Panc1 (cell line): ENCODE measurements at regions not wholly inside any gene's neighbourhood (a gene's known extent, or its start where the extent isn't known, plus 50 kb on each side); places are given as distances from the start of the nearest gene placed in this dataset.

ENCODE experiments used
- ATAC-seq: fragments of 200-7000 bp; cut with Tn5 transposase; 2 replicates; pipeline ENCODE4 v1.9.1; 2020; ENCODE audit warnings: mild to moderate bottlenecking, moderate library complexity
- BruUV-seq: library from RNA; stranded (reverse); fragments of 400-500 nt; replicated peaks from 2 replicates; lab custom pipeline; 2021; lab: Mats Ljungman, UMichigan
- CTCF ChIA-PET: fragments of 300-600 bp; sonication (Branson Sonifier 250); formaldehyde crosslinking; loops from one replicate; lab custom pipeline; 2022; ENCODE audit warnings: antibody characterized with exemption; lab: Charles Lee
- POLR2A ChIA-PET: fragments of 300-600 bp; sonication (Branson Sonifier 250); formaldehyde crosslinking; loops from one replicate; lab custom pipeline; 2022; ENCODE audit warnings: antibody characterized with exemption; lab: Charles Lee
- DNase-seq: peaks from one replicate; pipeline ENCODE4 v3.0.0-alpha.2; 2010; ENCODE audit warnings: low read depth, low spot score
- H3K27ac ChIP-seq: 2 replicates; pipeline ENCODE4 v1.5.1; 2011; ENCODE audit warnings: mild to moderate bottlenecking, low read length, inconsistent platforms
- H3K27me3 ChIP-seq: fragments of 200-500 bp; sonication (Bioruptor generic); 2 replicates; pipeline ENCODE4 v1.6.0; 2014; ENCODE audit warnings: low read length, inconsistent platforms; ENCODE audit not compliant: control insufficient read depth, insufficient read depth
- H3K36me3 ChIP-seq: fragments of 200-500 bp; sonication (Bioruptor generic); 2 replicates; pipeline ENCODE4 v1.5.1; 2014; ENCODE audit warnings: inconsistent platforms, mild to moderate bottlenecking, low read length, moderate library complexity; ENCODE audit not compliant: control insufficient read depth, insufficient read depth
- H3K4me1 ChIP-seq: 2 replicates; pipeline ENCODE4 v1.5.1; 2011; ENCODE audit warnings: inconsistent platforms, mild to moderate bottlenecking, low read length, moderate library complexity; ENCODE audit not compliant: control insufficient read depth, insufficient read depth
- H3K4me3 ChIP-seq, 2 experiments: 2 replicates each; pipeline ENCODE4 v1.5.1; 2011 to 2012; ENCODE audit warnings: low read depth in 2 of 2, low read length in 2 of 2, mild to moderate bottlenecking in 2 of 2, inconsistent platforms in 1 of 2, moderate library complexity in 1 of 2
- H3K9me3 ChIP-seq: fragments of 200-500 bp; sonication (Bioruptor generic); 2 replicates; pipeline ENCODE4 v1.5.1; 2014; ENCODE audit warnings: low read depth, mild to moderate bottlenecking, inconsistent platforms, low read length, moderate library complexity; ENCODE audit not compliant: control insufficient read depth, insufficient read depth
- POLR2AphosphoS5 ChIP-seq: IDR thresholded peaks from 2 replicates; pipeline ENCODE4 v1.6.1; 2012; ENCODE audit warnings: mild to moderate bottlenecking, low read depth, low read length, moderate library complexity
- SIN3A ChIP-seq: IDR thresholded peaks from 2 replicates; pipeline ENCODE4 v1.6.1; 2012; ENCODE audit warnings: low read depth, mild to moderate bottlenecking, low read length, moderate library complexity, borderline replicate concordance; ENCODE audit not compliant: insufficient read depth
- TCF7L2 ChIP-seq: IDR thresholded peaks from 2 replicates; pipeline ENCODE4 v1.6.1; 2011; ENCODE audit warnings: mild to moderate bottlenecking, low read depth, low read length, inconsistent platforms
- in situ Hi-C: cut with HindIII; loops from 2 replicates; pipeline ENCODE4 v1.10.0; 2016; ENCODE audit warnings: low sequenced_read_pairs, low pct_unique_long_range_greater_than_20kb
- intact Hi-C: fragments of 100-400 bp; cut with micrococcal nuclease; formaldehyde crosslinking; loops from one replicate; pipeline ENCODE4 v1.10.0; 2022; ENCODE audit not compliant: unreplicated experiment
- TF ChIP-seq, protein P1 (sequence below), 2 experiments: IDR thresholded peaks; 2 replicates each; pipeline ENCODE4 v1.6.1; 2011 to 2012; ENCODE audit warnings: low read depth in 2 of 2, control low read depth in 1 of 2, low read length in 1 of 2, mild to moderate bottlenecking in 1 of 2, moderate library complexity in 1 of 2; ENCODE audit not compliant: insufficient read depth in 1 of 2
- TF ChIP-seq, protein P2 (sequence below): fragments of 450-650 bp; IDR thresholded peaks from 2 replicates; pipeline ENCODE4 v1.5.1; 2017; ENCODE audit warnings: mild to moderate bottlenecking

DNA sequence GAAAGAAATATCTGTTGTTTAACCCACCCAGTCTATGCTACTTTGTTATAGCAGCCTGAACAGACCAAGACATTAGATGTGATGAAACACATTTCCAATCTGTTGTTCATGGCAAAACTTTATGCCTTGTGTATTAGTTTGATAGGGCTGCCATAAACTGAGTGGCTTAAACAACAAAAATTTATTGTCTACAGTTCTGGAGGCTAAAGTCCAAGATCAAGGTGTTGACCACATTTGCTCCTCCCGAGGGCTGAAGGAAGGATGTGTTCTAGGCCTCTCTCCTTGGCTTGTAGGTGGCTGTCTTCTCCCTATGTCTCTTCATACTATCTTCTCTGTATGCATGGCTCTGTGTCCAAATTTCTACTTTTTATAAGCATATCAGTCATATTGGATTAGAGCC lies 94.1 kb upstream of the HIVEP3 start:
- no peak overlapping the region for H3K4me3 ChIP-seq
- no peak for ATAC-seq
- ChIA-PET CTCF (no interaction called here), POLR2A (no interaction called here)
- no peak overlapping the region for H3K27ac ChIP-seq
- in situ Hi-C loops: no loop called here
- no peaks in the 10 kb centered on the region; the same call in 1 of the 2 replicates for H3K4me1 ChIP-seq
- DNase-seq: no peak
- no peaks in the 10 kb centered on the region for H3K36me3 ChIP-seq
- no peaks in the 10 kb centered on the region for H3K27me3 ChIP-seq
- no TSS peak for BruUV-seq
- intact Hi-C loops: no loop called here
- no peaks in the 10 kb centered on the region; the same call in 1 of the 2 replicates for H3K9me3 ChIP-seq
- no peak for TF ChIP-seq TCF7L2
- no peak for TF ChIP-seq POLR2AphosphoS5
- TF ChIP-seq, protein P1, sequence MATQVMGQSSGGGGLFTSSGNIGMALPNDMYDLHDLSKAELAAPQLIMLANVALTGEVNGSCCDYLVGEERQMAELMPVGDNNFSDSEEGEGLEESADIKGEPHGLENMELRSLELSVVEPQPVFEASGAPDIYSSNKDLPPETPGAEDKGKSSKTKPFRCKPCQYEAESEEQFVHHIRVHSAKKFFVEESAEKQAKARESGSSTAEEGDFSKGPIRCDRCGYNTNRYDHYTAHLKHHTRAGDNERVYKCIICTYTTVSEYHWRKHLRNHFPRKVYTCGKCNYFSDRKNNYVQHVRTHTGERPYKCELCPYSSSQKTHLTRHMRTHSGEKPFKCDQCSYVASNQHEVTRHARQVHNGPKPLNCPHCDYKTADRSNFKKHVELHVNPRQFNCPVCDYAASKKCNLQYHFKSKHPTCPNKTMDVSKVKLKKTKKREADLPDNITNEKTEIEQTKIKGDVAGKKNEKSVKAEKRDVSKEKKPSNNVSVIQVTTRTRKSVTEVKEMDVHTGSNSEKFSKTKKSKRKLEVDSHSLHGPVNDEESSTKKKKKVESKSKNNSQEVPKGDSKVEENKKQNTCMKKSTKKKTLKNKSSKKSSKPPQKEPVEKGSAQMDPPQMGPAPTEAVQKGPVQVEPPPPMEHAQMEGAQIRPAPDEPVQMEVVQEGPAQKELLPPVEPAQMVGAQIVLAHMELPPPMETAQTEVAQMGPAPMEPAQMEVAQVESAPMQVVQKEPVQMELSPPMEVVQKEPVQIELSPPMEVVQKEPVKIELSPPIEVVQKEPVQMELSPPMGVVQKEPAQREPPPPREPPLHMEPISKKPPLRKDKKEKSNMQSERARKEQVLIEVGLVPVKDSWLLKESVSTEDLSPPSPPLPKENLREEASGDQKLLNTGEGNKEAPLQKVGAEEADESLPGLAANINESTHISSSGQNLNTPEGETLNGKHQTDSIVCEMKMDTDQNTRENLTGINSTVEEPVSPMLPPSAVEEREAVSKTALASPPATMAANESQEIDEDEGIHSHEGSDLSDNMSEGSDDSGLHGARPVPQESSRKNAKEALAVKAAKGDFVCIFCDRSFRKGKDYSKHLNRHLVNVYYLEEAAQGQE (IDR thresholded peaks at IDR 0.05; ENCODE audit: insufficient read depth in 1 of 2, low read depth in 2 of 2, low read length in 1 of 2): no peak
- TF ChIP-seq, protein P2, sequence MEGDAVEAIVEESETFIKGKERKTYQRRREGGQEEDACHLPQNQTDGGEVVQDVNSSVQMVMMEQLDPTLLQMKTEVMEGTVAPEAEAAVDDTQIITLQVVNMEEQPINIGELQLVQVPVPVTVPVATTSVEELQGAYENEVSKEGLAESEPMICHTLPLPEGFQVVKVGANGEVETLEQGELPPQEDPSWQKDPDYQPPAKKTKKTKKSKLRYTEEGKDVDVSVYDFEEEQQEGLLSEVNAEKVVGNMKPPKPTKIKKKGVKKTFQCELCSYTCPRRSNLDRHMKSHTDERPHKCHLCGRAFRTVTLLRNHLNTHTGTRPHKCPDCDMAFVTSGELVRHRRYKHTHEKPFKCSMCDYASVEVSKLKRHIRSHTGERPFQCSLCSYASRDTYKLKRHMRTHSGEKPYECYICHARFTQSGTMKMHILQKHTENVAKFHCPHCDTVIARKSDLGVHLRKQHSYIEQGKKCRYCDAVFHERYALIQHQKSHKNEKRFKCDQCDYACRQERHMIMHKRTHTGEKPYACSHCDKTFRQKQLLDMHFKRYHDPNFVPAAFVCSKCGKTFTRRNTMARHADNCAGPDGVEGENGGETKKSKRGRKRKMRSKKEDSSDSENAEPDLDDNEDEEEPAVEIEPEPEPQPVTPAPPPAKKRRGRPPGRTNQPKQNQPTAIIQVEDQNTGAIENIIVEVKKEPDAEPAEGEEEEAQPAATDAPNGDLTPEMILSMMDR: no peak
- no peak for TF ChIP-seq SIN3A

DNA sequence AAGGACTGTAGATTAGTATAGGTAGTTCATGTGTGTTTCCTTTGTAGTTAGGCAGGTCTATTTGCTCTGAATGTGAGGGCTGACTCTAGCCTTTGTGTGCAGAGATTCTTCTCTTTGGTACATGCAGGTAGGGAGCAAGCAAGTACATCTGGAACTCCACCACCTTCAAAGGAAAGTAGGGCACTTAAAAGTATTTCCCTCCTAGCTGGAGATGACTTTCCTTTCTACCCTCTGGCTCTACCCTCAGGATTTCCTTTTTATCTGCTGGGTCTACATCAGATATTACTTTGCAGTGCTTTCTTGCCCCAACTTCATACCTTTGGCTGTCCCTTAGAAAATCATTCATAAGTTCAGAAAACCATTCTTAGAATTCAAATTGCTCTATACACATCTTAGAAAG lies 91.7 kb upstream of the HIVEP3 start:
- no peak for ATAC-seq

More for the DNA sequence above, 91.7 kb upstream of the HIVEP3 start:
- CTCF ChIA-PET: no interaction called here
- Histone ChIP-seq H3K27me3 (no peaks in the 10 kb centered on the region), H3K4me1 (no peaks in the 10 kb centered on the region; the same call in 1 of the 2 replicates), H3K9me3 (no peaks in the 10 kb centered on the region), H3K4me3 (no peak overlapping the region), H3K36me3 (no peaks in the 10 kb centered on the region), H3K27ac (no peak overlapping the region)
- intact Hi-C loops (no loop called here), in situ Hi-C loops (no loop called here)
- TF ChIP-seq SIN3A: no peak
- TF ChIP-seq, protein P2: no peak
- no peak for TF ChIP-seq TCF7L2
- TF ChIP-seq, protein P1 (IDR thresholded peaks at IDR 0.05; ENCODE audit: insufficient read depth in 1 of 2, low read depth in 2 of 2, low read length in 1 of 2): no peak
- no peak for TF ChIP-seq POLR2AphosphoS5
- no peak for DNase-seq
- POLR2A ChIA-PET: no interaction called here
- no TSS peak for BruUV-seq
